Stromal cell of bone marrow (primary cell): ENCODE measurements at regions not wholly inside any gene's neighbourhood (a gene's known extent, or its start where the extent isn't known, plus 50 kb on each side); places are given as distances from the start of the nearest gene placed in this dataset.

Source experiments
- DNase-seq: peaks from one replicate; pipeline ENCODE4 v3.0.0-alpha.2; 2012; ENCODE audit warnings: low read depth

- DNase-seq: no peak
Measured at GRCh38 chr9:74220327-74220726, 276.8 kb upstream of the RORB start.

GRCh38 chr9:74236857-74237256, 260.3 kb upstream of the RORB start:
- DNase-seq: no peak

- DNase-seq: no peak
Measured at GRCh38 chr9:74245866-74246497, 251.2 kb upstream of the RORB start.

GRCh38 chr9:74255489-74255984, 241.6 kb upstream of the RORB start:
- DNase-seq: no peak

GRCh38 chr9:74275872-74276508, 221.1 kb upstream of the RORB start:
- no peak for DNase-seq

GRCh38 chr9:74277532-74277931, 219.6 kb upstream of the RORB start:
- no peak for DNase-seq

- no peak for DNase-seq
Measured at GRCh38 chr9:74281674-74282073, 215.5 kb upstream of the RORB start.

GRCh38 chr9:74282526-74283253, 214.4 kb upstream of the RORB start:
- no peak for DNase-seq

- no peak for DNase-seq
Measured at GRCh38 chr9:74284581-74285450, 212.3 kb upstream of the RORB start.

- DNase-seq: no peak
Measured at GRCh38 chr9:74293479-74293878, 203.7 kb upstream of the RORB start.

GRCh38 chr9:74303945-74304344, 193.2 kb upstream of the RORB start:
- DNase-seq: no peak

- no peak for DNase-seq
Measured at GRCh38 chr9:74304598-74304997, 192.5 kb upstream of the RORB start.

- no peak for DNase-seq
Measured at GRCh38 chr9:74309654-74310053, 187.5 kb upstream of the RORB start.

- DNase-seq: no peak
Measured at GRCh38 chr9:74317235-74317634, 179.9 kb upstream of the RORB start.

GRCh38 chr9:74321396-74321795, 175.7 kb upstream of the RORB start:
- DNase-seq: no peak

- no peak for DNase-seq
Measured at GRCh38 chr9:74322661-74323314, 174.3 kb upstream of the RORB start.

- DNase-seq: no peak
Measured at GRCh38 chr9:74330487-74331214, 166.5 kb upstream of the RORB start.

- no peak for DNase-seq
Measured at GRCh38 chr9:74331607-74332006, 165.5 kb upstream of the RORB start.

- no peak for DNase-seq
Measured at GRCh38 chr9:74333384-74334032, 163.6 kb upstream of the RORB start.

- no peak for DNase-seq
Measured at GRCh38 chr9:74334271-74334670, 162.9 kb upstream of the RORB start.

- no peak for DNase-seq
Measured at GRCh38 chr9:74336161-74336560, 161.0 kb upstream of the RORB start.
